NCI-H446 treated with DMSO at 0.1 percent for 48 hours (cell line): ENCODE measurements at regions not wholly inside any gene's neighbourhood (a gene's known extent, or its start where the extent isn't known, plus 50 kb on each side); places are given as distances from the start of the nearest gene placed in this dataset.
A peak's percentile ranks its signal among the peaks of the same experiment; 100 is the strongest.
"Not testable (repeated sequence)": the region's sequence is repeated elsewhere in the genome, so short reads cannot be mapped to it uniquely, and the experiment has no call there.

Source experiments
- DNase-seq: peaks from one replicate; lab custom pipeline; 2025; lab: John Stamatoyannopoulos, UW

- DNase-seq, result no peak
Measured at GRCh38 chr5:147084702-147085101, 150.1 kb upstream of the STK32A start.

- no peak for DNase-seq
Measured at GRCh38 chr5:147085409-147085808, 149.4 kb upstream of the STK32A start.

DNA sequence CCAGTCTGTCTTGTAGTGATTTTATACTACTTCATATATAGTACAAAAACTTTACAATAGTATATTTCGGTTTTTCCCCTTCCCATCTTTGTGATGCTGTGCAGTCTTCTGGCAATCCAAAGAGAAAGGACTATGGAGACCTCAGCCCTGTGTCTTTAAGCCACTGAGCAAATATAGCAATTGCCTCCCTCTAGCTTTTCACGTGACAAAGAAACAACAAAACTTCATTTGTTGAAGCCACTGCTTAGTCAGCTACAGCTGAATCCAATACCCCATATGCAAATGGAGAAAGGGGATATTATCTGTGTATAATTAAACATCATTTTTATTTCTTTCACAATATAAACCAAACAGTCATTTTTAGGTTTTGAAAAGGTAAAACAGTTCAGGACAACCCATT, 142.8 kb upstream of the STK32A start:
- no peak for DNase-seq

GRCh38 chr5:147093138-147093537, 141.7 kb upstream of the STK32A start:
- no peak for DNase-seq

DNA sequence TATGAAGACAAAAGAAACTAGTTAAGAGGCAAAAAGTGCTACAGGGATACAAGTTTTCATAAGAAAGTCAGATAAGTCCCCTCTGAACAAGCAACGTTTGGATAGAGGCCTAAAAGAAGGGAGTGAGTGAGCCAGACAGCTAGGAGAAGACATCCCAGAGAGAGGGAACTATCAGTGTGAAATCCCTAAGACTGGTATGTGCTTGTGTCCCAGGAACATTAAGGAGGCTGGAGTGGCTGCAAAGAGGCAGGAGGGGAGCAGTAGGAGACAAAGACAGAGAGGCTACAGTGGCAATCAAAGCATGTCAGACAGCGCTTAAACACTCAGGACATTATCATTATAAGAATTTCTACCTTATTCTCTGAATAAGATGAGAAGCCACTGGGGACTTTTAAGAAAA, 139.1 kb upstream of the STK32A start:
- no peak for DNase-seq

- peak; percentile 62 for DNase-seq
Measured at GRCh38 chr5:147098233-147098790, 136.5 kb upstream of the STK32A start.

DNA sequence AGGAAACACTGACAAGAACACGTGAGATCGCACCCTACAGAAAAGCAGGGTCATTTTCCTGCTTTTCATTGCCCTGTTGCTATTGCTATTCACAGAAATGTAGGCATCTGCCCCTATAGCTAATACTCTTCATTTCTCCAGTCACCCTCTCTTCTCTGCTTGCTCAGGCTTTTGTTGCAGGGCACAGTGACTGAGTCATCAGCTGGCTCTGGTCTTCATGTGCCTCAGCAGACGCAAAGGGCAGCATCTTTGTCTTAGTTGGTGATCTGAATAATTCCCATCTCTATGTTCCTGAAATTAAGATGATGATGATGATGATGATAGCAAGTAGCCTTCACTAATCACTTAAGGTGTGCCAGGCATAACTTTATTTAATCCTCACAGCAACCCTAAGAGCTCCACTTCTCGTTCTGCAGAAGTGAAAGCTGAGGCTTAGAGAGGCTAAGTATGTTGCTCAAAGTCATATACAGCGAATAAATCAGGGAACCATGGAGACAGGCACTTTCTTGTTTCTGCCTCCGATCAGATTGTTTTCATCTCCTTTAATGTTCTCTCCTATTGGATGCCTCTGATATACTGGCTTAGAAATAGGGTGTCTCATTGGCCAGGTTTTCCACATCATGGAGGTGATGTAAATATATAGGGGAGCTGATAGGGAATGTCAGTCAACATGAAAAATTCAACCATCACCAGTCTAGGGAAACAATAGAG, 133.0 kb upstream of the STK32A start:
- no peak for DNase-seq

GRCh38 chr5:147112899-147113298, 121.9 kb upstream of the STK32A start:
- DNase-seq, result no peak

DNA sequence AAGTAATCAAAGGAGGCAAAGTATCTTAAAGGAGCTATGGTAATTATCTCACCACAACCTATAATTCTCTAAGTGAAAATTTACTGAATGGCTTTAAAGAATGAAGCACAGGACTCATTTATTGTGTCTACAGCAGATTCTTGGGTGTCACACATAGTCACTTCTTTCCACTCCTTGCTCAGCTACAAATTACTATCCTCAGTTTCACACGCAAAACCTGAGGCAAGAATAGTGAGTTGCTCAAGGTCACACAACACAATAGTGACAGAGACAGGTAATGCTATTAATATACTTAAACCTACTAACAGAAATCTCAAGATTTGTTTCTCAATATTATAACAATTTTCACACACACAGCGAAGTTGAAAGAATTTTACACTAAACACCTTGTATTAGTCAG, 120.9 kb upstream of the STK32A start:
- no peak for DNase-seq

- not testable (repeated sequence) for DNase-seq
Measured at GRCh38 chr5:147139759-147140158, 95.1 kb upstream of the STK32A start.

- no peak for DNase-seq
Measured at GRCh38 chr5:147140558-147140957, 94.3 kb upstream of the STK32A start.

- not testable (repeated sequence) for DNase-seq
Measured at GRCh38 chr5:147141580-147141979, 93.2 kb upstream of the STK32A start.

DNA sequence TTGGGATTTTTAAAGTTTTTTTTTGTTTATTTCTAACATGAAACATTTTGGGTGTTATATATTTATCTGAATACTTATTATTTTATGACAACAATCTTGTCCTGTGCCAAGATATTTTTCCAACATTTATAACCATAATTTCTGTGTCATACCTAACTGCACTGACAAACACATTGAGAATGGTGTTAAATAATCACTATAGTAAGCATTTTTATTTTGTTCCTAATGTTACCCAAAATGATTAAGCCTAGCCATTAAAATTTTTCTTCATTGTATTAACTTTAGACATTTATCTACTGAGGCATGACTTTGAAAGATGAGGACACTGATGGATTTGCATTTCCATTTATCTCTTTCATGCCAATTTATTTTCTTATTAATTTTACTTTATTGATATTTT, 91.6 kb upstream of the STK32A start:
- DNase-seq, result no peak

DNA sequence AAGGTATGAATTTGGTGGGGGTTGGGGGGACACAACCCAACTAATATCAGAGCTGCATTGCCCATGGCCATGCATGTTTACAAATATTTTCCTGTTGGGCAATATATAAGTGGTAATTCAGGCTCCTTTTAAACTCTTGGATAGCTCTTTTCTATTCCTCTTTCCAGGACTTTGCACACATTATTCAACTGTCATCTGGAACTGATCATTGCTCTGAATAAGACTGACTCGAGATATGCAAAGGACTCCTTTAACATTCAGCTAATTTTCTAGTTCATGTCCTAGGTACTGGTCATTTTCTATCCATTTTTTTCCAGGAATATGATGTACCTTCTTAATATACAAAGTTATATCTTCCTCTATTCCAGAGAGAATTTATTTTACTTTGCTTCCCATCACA, 89.5 kb upstream of the STK32A start:
- DNase-seq, result no peak

GRCh38 chr5:147148715-147149114, 86.1 kb upstream of the STK32A start:
- DNase-seq, result no peak

DNA sequence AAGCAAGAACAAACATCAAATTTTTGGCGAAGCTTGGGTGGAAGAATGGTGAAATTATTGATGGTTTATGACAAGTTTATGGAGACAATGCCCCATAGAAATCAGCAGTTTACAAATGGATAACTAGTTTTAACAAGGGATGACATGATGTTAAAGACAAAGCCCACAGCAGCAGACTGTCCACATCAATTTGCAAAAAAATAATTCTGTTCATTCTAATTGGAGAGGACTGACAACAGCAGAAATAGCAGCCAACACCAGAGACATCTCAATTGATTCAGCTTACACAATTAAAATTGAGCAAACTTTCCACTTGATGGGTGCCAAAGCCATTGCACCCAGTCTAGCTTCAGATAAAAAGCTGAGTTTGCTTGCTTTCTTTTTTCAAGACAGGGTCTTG, 82.7 kb upstream of the STK32A start:
- no peak for DNase-seq

DNA sequence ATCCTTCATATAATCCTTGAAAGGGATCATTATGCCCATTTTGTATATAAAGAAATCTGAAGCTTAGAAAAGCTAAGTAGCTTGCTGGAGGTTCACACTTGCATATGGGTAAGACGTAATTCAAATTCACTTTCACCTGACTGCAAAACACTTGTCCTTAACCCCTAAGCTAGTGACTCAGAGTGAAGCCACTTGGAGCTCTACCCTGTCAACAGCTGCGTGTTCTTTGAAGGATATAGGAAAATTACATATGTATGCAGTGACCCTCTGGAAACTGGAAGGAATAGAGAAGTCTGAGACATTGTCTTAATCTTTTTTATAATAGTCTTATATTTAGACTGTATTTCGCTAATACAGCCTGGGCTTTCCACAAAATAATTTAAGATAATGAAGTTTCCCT, 80.0 kb upstream of the STK32A start:
- DNase-seq, result no peak

GRCh38 chr5:147156012-147156411, 78.8 kb upstream of the STK32A start:
- DNase-seq, result no peak

DNA sequence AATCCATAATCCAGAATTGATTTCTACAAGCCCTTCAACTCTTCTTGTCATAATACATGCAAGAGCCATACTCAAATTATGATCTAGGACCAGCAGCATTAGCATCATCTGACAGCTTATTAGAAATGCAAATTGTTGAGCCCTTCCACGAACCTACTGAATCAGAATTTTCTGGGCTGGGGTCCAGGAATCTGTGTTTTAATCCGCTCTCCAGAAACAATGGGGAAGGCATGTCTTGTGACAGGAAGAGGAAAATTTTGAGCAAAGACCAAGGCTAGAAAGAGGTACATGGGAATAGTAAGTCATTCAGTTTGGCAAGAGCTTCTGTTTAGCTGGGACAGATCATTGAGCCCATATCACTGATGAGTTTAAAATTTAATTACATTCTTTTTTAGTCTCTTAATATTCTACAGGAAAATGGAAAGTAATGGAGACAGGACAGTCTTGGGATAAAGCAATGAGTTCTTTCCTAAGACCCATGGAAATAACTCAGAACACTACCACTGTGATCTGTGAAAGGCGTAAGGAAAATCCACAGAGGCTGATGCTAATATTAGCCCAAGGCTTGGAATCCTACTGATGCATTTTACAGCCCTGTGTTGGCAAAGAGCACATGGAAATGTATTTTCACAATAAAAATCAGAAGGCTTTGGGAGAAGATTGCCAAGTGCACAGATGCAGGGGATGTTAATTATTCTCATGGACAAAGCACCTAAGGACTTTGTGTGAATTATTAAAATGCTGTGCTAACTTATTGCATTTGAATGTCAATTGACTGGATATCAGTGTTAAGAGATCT, 73.7 kb upstream of the STK32A start:
- peak; percentile 92 for DNase-seq

GRCh38 chr5:147162740-147163139, 72.1 kb upstream of the STK32A start:
- DNase-seq, result no peak

- no peak for DNase-seq
Measured at GRCh38 chr5:147167529-147167928, 67.3 kb upstream of the STK32A start.

- DNase-seq, result no peak
Measured at GRCh38 chr5:147168578-147169327, 66.1 kb upstream of the STK32A start.

DNA sequence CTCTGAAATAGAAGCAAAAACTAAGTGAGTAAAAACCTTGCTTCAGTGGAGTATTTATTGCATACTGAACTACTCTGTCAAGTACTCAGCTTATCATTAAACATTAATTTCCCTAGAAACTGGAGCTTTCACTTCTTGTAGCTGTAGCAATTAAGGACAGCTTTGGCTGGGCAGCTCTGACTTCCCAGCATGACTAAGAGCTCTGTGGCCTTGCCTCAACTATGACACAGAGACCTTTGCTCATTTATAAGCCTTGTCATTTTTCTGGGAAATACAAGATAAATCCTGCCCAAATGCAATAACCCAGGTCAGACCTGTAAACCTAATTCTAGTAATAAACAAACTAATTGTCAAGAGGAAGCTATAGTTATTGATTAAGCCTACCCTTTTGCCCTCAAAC, 65.4 kb upstream of the STK32A start:
- no peak for DNase-seq
